Neural cell (in vitro differentiated cells): ENCODE measurements at regions not wholly inside any gene's neighbourhood (a gene's known extent, or its start where the extent isn't known, plus 50 kb on each side); places are given as distances from the start of the nearest gene placed in this dataset.

ENCODE experiments used
- H2AFZ ChIP-seq: fragments of 200-600, 300-800 bp; sonication (generic), shearing (Covaris generic); 2 replicates; pipeline ENCODE4 v1.6.0; 2014; ENCODE audit warnings: low read depth, mild to moderate bottlenecking, antibody characterized with exemption, low read length, moderate library complexity
- H3F3A ChIP-seq: fragments of 200-600 bp; shearing (Covaris generic); 2 replicates; pipeline ENCODE4 v1.6.1; 2016; ENCODE audit warnings: mild to moderate bottlenecking, moderate library complexity, mixed read lengths, antibody characterized with exemption, low read length; ENCODE audit not compliant: insufficient read depth, poor library complexity, severe bottlenecking
- H3K27ac ChIP-seq: fragments of 200-600, 300-800 bp; sonication (generic), shearing (Covaris generic); 2 replicates; pipeline ENCODE4 v1.5.1; 2014; ENCODE audit warnings: mild to moderate bottlenecking, low read length, moderate library complexity
- H3K27me3 ChIP-seq: fragments of 300-800, 200-600 bp; sonication (generic), shearing (Covaris generic); 2 replicates; pipeline ENCODE4 v1.6.0; 2014; ENCODE audit warnings: mild to moderate bottlenecking, low read depth, low read length, moderate library complexity; ENCODE audit not compliant: insufficient read depth
- H3K36me3 ChIP-seq: fragments of 300-800, 200-600 bp; sonication (generic), shearing (Covaris generic); 2 replicates; pipeline ENCODE4 v1.5.1; 2014; ENCODE audit warnings: mild to moderate bottlenecking, antibody characterized with exemption, low read length, moderate library complexity; ENCODE audit not compliant: insufficient read depth
- H3K4me2 ChIP-seq: fragments of 300-800, 200-600 bp; sonication (generic), shearing (Covaris generic); 2 replicates; pipeline ENCODE4 v1.6.0; 2014; ENCODE audit warnings: mild to moderate bottlenecking, low read length
- H3K4me3 ChIP-seq: fragments of 300-800, 200-600 bp; sonication (generic), shearing (Covaris generic); 2 replicates; pipeline ENCODE4 v1.5.1; 2014; ENCODE audit warnings: mild to moderate bottlenecking, low read length, moderate library complexity
- H3K79me2 ChIP-seq: fragments of 200-600 bp; shearing (Covaris generic); replicated peaks from 2 replicates; pipeline ENCODE4 v1.6.0; 2014; ENCODE audit warnings: mild to moderate bottlenecking, low read length, moderate library complexity; ENCODE audit not compliant: insufficient read depth
- H3K9ac ChIP-seq: fragments of 300-800, 200-600 bp; sonication (generic), shearing (Covaris generic); 2 replicates; pipeline ENCODE4 v1.6.1; 2016; ENCODE audit warnings: mild to moderate bottlenecking, low read length, mixed read lengths
- H3K9me2 ChIP-seq: fragments of 200-600 bp; shearing (Covaris generic); 2 replicates; pipeline ENCODE4 v1.6.1; 2016; ENCODE audit warnings: mild to moderate bottlenecking, low read length, mixed read lengths; ENCODE audit not compliant: insufficient read depth
- H3K9me3 ChIP-seq: fragments of 200-600, 300-800 bp; sonication (generic), shearing (Covaris generic); 2 replicates; pipeline ENCODE4 v1.6.1; 2016; ENCODE audit warnings: mild to moderate bottlenecking, mixed run types, low read length, moderate library complexity, mixed read lengths
- H4K20me1 ChIP-seq: fragments of 200-600 bp; shearing (Covaris generic); 2 replicates; pipeline ENCODE4 v1.6.1; 2016; ENCODE audit warnings: mild to moderate bottlenecking, mixed run types; ENCODE audit not compliant: insufficient read depth
- CTCF ChIP-seq: fragments of 450-650 bp; IDR thresholded peaks from 2 replicates; pipeline ENCODE4 v1.5.1; 2014; ENCODE audit warnings: antibody characterized with exemption, mild to moderate bottlenecking, moderate library complexity; ENCODE audit not compliant: poor library complexity, severe bottlenecking
- EP300 ChIP-seq: fragments of 450-650 bp; conservative IDR thresholded peaks from 2 replicates; pipeline ENCODE4 v1.6.1; 2014; ENCODE audit warnings: antibody characterized with exemption, mild to moderate bottlenecking, moderate library complexity; ENCODE audit not compliant: poor library complexity, severe bottlenecking
- EZH2 ChIP-seq: fragments of 200-600, 300-800 bp; shearing (Covaris generic), sonication (generic); IDR thresholded peaks from 2 replicates; pipeline ENCODE4 v1.6.1; 2014; ENCODE audit warnings: antibody characterized with exemption, low read length, borderline replicate concordance, mild to moderate bottlenecking; ENCODE audit not compliant: insufficient read depth, poor library complexity, severe bottlenecking
- MXI1 ChIP-seq: fragments of 450-650 bp; conservative IDR thresholded peaks from 2 replicates; pipeline ENCODE4 v1.6.1; 2014; ENCODE audit warnings: antibody characterized with exemption, mild to moderate bottlenecking; ENCODE audit not compliant: poor library complexity, severe bottlenecking
- POLR2AphosphoS5 ChIP-seq: IDR thresholded peaks from 2 replicates; pipeline ENCODE4 v1.6.1; 2012
- RAD21 ChIP-seq: fragments of 450-650 bp; conservative IDR thresholded peaks from 2 replicates; pipeline ENCODE4 v1.6.1; 2014; ENCODE audit warnings: antibody characterized with exemption, mild to moderate bottlenecking, moderate library complexity
- REST ChIP-seq: IDR thresholded peaks from 2 replicates; pipeline ENCODE4 v1.6.1; 2012; ENCODE audit warnings: borderline replicate concordance
- SMC3 ChIP-seq: fragments of 450-650 bp; conservative IDR thresholded peaks from 2 replicates; pipeline ENCODE4 v1.6.1; 2014; ENCODE audit warnings: antibody characterized with exemption, mild to moderate bottlenecking, moderate library complexity; ENCODE audit not compliant: poor library complexity
- TAF1 ChIP-seq: IDR thresholded peaks from 2 replicates; pipeline ENCODE4 v1.6.1; 2012; ENCODE audit warnings: low read depth

DNA sequence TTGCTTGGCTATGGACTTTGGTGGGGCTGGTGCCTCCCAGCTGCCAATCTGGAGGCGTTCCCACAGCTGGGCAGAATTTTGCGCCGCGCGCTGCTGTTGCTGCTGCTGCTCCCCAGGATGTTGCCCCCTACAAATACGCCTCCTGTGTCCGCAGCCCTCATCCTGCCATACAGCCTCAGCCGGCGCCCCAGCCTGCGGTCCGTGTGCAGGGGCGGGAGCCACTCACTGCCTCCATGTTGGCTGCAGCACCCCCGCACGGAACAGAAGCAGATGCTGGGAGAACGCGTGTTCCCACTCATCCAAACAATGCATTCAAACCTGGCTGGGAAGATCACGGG, 197.7 kb upstream of the MCTP2 start:
- no peaks in the 10 kb centered on the region for H3K79me2 ChIP-seq
- no peak for TF ChIP-seq RAD21
- TF ChIP-seq CTCF, result no peak
- no peak for TF ChIP-seq SMC3
- no peak for TF ChIP-seq MXI1
- no peak for TF ChIP-seq TAF1
- no peak for TF ChIP-seq EP300
- TF ChIP-seq POLR2AphosphoS5, result no peak
- no peak overlapping the region for H2AFZ ChIP-seq
- no peaks in the 10 kb centered on the region for H3F3A ChIP-seq
- H3K9me3 ChIP-seq, result no peaks in the 10 kb centered on the region
- no peaks in the 10 kb centered on the region for H3K9me2 ChIP-seq
- H3K4me2 ChIP-seq, result no peak overlapping the region
- H4K20me1 ChIP-seq, result no peaks in the 10 kb centered on the region
- no peak overlapping the region for H3K9ac ChIP-seq
- no peaks in the 10 kb centered on the region for H3K36me3 ChIP-seq
- no peak overlapping the region for H3K4me3 ChIP-seq
- H3K27ac ChIP-seq, result no peak overlapping the region
- H3K27me3 ChIP-seq, result no peaks in the 10 kb centered on the region

GRCh38 chr15:94033014-94033682, 198.2 kb upstream of the MCTP2 start:
- Histone ChIP-seq H3K36me3 (no peaks in the 10 kb centered on the region), H3K27me3 (no peaks in the 10 kb centered on the region)

More at GRCh38 chr15:94033014-94033682, 198.2 kb upstream of the MCTP2 start:
- Histone ChIP-seq H3K4me2 (no peak overlapping the region), H2AFZ (no peak overlapping the region), H3K9me2 (no peaks in the 10 kb centered on the region), H3K9me3 (no peaks in the 10 kb centered on the region), H3K79me2 (no peaks in the 10 kb centered on the region), H3K4me3 (no peak overlapping the region), H3K9ac (no peak overlapping the region), H3F3A (no peaks in the 10 kb centered on the region), H3K27ac (no peak overlapping the region), H4K20me1 (no peaks in the 10 kb centered on the region)
- no peak for TF ChIP-seq EZH2
- TF ChIP-seq REST, result no peak
- no peak for TF ChIP-seq POLR2AphosphoS5
- no peak for TF ChIP-seq CTCF
- TF ChIP-seq TAF1, result no peak
